DMS153 treated with DMSO at 0.1 percent for 48 hours (cell line): ENCODE measurements at regions not wholly inside any gene's neighbourhood (a gene's known extent, or its start where the extent isn't known, plus 50 kb on each side); places are given as distances from the start of the nearest gene placed in this dataset.
"Not testable (repeated sequence)": the region's sequence is repeated elsewhere in the genome, so short reads cannot be mapped to it uniquely, and the experiment has no call there.

Experiments used
- DNase-seq: peaks from one replicate; lab custom pipeline; 2025; ENCODE audit not compliant: unreplicated experiment; lab: John Stamatoyannopoulos, UW

DNA sequence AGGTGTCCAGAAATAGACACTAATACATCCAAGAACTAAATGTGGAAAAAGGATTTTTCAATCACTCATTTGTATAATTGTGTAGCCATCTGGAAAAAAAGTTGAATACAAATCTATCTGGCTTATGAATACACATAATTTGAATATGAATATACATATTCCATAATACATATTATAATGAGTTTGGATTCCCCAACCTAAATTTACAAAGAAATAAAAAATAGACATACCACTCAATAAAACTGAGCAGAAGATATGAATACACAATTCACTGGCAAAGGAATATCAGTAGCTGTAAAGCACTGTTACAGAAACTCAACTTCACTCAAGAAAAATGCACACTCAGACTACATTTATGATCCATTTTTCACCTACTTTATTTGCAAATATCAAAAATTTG, 121.9 kb upstream of the EDIL3 start:
- DNase-seq: no peak

DNA sequence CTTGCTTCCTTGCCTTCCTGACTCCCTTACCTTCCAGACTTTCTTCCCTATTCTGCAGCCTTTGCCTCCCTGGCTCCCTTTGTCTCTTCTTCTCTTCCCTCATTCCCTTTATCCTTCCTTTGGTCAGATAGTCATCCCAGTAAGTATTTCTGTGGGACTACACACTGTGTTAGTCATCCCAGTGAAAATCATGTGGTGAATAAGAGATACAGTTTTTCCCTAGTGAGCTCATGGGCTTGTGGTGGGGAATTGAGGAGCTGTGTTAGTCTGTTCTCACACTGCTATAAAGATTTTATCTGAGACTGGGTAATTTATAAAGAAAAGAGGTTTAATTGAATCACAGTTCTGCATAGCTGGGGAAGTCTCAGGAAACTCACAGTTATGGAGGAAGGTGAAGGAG, 109.8 kb upstream of the EDIL3 start:
- DNase-seq: no peak

DNA sequence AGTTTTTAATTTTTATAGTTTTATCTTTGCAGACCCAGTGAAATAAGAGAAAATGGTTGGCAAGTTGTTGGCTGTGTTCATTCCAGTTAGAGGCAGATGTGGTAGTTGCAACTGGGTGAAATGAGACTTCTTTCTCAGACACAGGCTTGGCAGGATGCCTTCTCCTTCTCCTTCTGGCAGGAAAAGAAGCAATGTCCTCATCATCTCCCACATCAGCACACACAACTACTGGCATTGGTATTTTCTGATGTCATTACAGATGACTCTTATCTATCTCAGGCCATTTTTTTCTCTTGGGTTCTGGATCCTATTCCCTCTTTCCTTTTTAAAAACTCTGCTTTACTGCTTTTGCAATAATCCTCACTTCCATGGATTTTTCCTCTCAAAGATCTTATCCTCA, 103.3 kb upstream of the EDIL3 start:
- no peak for DNase-seq

DNA sequence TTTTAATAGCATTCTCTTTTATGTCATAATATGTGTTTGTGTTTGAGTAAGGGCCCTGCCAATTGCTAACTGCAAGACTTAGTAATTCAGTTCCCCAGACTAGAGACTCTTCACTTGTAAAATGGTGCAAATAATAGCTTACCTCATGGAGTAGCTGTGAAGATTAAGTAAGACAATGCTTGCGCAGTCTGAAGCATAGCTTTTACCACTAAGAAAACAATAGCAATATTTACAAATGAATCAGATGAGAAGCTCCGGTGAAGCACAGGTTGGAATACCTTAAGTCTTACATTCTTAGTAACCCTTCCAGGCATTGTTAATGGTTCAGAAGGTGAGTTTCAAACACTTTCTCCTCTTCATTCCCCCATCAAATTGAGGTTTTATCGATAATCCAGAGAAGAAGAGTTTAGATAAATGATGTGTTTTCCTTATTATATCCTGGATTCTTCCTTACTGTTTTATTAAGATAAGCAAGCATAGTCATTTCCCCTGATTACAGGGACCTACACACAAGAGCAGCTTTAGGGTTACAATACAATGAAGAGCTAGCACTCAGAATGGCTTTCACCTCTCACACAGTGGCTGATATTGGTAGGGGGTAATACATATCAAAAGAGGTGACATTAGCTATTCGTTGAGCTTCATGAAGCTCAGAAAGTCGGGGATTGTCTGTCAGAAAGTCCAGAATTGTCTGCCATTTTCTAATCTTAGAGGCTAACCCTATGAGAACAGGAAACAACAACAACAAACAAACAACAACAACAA, 96.4 kb upstream of the EDIL3 start:
- DNase-seq: no peak

DNA sequence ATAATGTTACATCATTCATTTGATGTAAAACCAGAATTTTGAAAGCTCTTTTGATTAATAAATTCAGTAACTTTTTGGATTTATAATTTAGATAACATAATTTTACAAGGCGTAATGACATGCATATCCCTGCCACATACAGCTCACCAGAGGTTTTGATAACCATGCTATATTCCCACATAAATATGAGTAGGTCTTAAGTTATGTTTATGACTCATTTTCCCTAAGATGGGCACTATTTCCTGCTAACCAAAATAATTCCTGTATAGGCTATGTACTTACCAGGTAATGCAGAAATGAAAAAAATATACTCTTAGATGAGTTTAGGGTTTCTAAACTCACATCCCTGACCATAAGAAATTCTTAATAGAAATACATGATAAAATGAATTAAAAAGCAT, 93.9 kb upstream of the EDIL3 start:
- DNase-seq: no peak

DNA sequence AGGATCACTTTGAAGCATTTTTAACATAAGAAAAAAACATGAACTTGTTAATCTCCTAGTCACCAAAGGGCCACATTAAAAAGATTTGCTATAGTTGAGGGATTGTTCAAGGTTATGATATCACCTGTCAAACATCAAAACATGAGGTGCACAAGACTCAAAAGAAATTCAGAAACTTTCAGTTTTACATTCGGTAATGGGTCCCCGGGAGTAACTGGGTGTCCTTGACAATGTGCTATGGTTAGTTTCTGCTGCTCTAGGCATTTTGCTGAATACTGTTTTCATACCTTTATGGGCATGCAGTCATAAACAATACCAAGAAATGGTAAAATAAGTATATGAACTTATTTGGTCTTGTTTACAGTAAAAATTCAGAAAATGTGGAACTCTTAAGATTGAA, 92.8 kb upstream of the EDIL3 start:
- no peak for DNase-seq

DNA sequence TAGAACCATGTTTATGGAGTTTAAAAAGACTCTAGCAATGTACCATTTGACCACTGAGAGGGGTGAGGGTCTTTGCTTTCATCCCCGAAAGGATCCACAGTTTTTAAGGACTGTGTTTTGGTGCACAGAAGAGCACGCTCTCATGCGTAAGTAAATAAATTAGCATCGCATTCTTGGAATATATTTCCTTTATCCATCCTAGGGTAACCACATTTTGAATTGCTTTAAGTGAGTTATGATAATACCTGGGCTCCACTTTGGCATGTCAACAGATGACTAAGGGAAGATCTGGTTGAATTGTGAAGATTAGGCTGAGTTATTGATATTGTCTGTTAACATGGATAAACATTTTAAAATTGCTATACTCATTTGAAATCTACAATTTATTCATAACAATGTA, 89.4 kb upstream of the EDIL3 start:
- no peak for DNase-seq

DNA sequence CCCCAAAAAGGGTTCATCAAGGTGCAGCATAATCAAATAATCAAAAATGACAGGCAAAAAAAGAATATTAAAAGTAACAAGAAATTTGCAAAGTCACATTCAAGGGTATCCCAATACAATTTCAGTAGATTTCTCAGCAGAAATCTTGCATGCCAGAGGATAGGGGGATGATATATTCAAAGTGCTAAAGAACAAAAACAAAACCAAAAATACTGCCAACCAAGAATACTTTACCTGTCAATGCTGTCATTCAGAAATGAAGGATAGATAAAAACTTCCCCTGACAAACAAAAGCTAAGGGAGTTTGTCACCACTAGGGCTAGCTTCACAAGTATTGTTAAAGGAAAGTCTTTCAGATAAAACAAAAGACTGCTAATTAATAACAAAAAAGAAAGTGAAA, 68.7 kb upstream of the EDIL3 start:
- no peak for DNase-seq

DNA sequence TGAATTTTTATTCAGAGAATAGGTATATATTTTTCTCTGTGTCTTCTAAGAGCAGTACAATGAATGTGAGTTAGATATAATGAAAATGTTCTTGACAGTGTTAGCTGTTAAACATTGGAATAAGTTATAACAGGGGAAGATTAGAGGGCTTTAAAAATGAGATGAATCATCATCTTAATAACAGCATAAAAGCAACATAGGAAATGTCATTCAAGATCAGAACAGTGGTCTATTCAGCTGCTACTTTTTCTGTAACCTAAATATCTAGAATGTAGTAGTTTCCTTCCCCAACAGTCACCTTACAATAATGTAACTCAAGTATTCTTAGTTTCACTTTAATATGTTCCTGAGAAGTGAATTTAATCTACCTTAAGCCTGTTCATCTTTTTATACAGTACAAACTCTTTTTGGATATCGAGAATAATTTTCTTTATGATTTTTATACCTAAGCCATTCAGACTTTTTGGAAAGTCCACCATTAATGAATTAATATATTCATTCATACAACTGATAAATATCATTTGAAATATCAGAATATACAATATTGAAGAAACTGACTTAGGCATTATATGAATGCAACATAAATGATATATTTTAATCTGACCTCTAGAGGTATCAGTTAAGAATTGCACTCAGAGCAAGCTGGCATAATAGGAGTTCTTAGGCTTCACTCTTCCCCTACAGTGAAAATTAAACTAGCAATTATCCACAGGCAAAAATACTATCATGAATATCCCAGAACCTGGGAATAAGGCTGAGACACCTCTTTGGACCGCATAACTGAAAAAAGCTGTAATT, 66.1 kb upstream of the EDIL3 start:
- DNase-seq: no peak

DNA sequence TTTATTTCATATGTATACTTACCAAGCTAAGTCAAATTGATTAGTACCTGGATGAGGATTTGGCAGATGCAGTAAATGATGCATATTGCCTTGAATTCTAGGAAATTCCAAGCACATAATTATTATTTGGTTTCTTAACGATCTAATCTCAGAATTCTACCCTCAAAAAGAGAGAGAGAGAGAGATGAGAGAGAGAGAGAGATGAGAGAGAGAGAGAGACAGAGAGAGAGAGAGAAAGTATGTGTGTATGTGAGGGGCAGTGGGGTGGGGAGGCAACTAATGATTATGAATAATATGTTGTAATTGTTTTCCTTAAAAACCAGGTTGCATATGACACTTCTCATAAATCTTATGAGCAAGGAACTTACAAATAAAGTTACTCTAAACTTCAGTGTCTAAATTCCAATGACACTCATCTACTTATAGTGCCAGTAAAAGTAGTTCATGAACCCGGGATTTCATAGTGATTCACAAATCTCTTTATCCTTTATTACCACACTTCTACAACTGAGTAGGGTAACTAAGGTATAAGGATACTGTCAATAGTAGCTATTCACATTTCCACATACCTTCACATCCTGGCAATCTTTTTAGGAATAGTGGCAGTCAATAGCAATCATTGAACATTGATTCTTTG, 60.5 kb upstream of the EDIL3 start:
- DNase-seq: no peak

DNA sequence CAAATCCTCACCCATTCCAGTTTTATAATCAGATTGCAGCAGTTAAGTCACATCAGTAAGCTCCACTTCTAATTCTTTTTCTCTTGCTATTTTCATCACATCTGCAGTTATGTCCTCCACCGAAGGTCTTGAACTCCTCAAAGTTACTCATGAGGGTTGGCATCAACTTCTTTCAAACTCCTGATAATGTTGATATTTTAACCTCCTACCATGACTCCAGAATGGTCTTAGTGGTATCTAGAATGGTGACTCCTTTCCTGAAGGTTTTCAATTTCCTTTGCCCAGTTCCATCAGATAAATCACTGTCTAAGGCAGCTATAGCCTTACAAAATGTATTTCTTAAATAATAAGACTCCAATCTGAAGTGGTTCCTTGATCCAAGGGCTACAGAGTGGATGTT, 53.8 kb upstream of the EDIL3 start:
- no peak for DNase-seq

DNA sequence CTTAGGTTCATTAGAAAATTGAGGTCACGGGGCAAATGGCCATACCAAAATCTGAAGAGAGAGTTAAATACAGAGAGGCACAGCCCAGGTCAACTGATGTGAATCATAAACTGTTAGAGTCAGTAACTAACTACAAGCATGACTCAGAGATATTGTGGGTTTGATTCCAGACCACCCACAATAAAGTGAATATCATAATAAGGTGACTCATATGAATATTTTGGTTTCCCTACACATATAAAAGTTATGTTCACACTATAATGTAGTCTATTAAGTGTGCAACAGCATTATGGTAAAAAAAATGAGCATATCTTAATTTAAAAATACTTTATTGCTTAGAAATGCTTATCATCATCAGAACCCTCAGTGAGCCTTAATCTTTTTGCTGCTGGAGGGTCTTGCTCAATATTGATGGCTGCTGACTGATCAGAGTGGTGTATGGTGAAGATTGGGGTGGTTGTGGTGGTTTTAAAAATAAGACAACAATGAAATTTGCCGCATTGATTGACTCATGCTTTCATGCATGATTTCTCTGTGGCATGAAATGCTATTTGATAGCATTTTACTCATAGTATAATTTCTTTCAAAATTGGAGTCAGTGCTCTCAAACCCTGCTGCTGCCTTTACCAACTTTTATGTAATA, 53.1 kb upstream of the EDIL3 start:
- DNase-seq: no peak

DNA sequence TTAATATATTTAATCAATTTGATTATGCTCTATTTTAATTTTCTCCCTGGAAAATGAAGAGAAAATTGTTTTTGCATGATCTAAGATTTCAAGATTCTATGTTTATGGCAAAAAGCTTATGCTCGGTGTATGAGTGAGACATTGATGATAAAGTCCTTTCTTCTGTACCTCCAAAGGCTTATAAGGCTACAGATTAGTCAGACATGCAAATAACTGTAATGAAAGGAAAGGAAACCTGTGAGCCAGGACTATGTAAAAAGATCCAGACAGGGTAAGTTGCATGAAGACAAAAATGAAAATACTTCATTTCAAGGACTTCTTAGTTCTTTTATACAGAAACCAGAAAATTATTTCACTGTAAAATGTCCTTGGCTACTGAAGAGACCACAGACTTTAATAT, 52.2 kb upstream of the EDIL3 start:
- no peak for DNase-seq

DNA sequence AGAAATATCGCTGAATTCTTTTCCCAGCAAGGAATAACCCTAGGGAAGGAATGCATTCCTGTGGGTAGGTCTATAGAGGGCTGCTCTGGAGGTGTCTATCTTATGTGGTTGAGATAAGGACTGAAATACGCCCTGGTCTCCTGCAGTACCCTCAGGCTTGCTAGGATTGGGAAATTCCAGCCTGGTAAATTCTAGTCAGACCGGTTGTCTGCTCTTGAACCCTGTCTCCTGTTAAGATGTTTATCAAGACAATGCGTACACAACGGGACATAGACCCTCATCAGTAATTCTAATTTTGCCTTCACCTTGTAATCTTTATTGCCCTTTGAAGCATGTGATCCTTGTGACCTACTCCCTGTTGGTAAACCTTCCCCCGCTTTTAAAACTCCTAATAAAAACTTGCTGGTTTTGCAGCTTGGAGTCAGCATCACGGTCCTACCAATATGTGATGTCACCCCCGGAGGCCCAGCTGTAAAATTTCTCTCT, 51.2 kb upstream of the EDIL3 start:
- not testable (repeated sequence) for DNase-seq
